SK-N-SH (cell line): ENCODE measurements at regions not wholly inside any gene's neighbourhood (a gene's known extent, or its start where the extent isn't known, plus 50 kb on each side); places are given as distances from the start of the nearest gene placed in this dataset.

Experiments
- CTCF ChIA-PET: fragments of 300-600, 350-600 bp; formaldehyde crosslinking; extraction: SDS; loops from one replicate; lab custom pipeline; 2021; lab: Yijun Ruan, JAX
- POLR2A ChIA-PET: fragments of 350-600 bp; sonication (Branson Sonifier 250); formaldehyde crosslinking; extraction: SDS; loops from one replicate; lab custom pipeline; 2020; ENCODE audit warnings: antibody characterized with exemption, inconsistent platforms; lab: Yijun Ruan, JAX
- DNase-seq: peaks from one replicate; pipeline ENCODE4 v3.0.0; 2012
- H2AFZ ChIP-seq: fragments of 200-600 bp; sonication (generic); 2 replicates; pipeline ENCODE4 v1.8.1; 2016; ENCODE audit warnings: antibody characterized with exemption, mild to moderate bottlenecking, low read depth
- H3F3A ChIP-seq: fragments of 200-600 bp; sonication (generic); replicated peaks from 2 replicates; pipeline ENCODE3; 2016; ENCODE audit warnings: antibody characterized with exemption, mild to moderate bottlenecking; ENCODE audit not compliant: insufficient read depth
- H3K27ac ChIP-seq, 2 experiments: fragments of 200-500 bp in 1 of 2; fragments of 200-600 bp in 1 of 2; sonication (Bioruptor generic) in 1 of 2; sonication (generic), shearing (Covaris generic) in 1 of 2; 2 replicates each; pipeline versions ENCODE4 v1.5.1 to v1.6.1; 2014 to 2016; ENCODE audit warnings: low read depth in 2 of 2, inconsistent platforms in 1 of 2, low read length in 1 of 2, mild to moderate bottlenecking in 1 of 2, mixed read lengths in 1 of 2
- H3K27me3 ChIP-seq: fragments of 200-600 bp; sonication (generic), shearing (Covaris generic); 2 replicates; pipeline ENCODE4 v1.6.1; 2016; ENCODE audit warnings: mixed run types; ENCODE audit not compliant: insufficient read depth
- H3K36me3 ChIP-seq, 2 experiments: fragments of 200-500 bp in 1 of 2; fragments of 200-600 bp in 1 of 2; sonication (Bioruptor generic) in 1 of 2; sonication (generic) in 1 of 2; replicated peaks in 1 of 2; 2 replicates each; pipeline versions ENCODE3 to v1.5.1; 2014 to 2016; ENCODE audit warnings: low read length in 1 of 2, mild to moderate bottlenecking in 1 of 2; ENCODE audit not compliant: insufficient read depth in 2 of 2, control insufficient read depth in 1 of 2
- H3K4me1 ChIP-seq, 2 experiments: fragments of 200-500 bp in 1 of 2; fragments of 200-600 bp in 1 of 2; sonication (Bioruptor generic) in 1 of 2; sonication (generic), shearing (Covaris generic) in 1 of 2; 2 replicates each; pipeline versions ENCODE4 v1.5.1 to v1.6.1; 2014 to 2016; ENCODE audit warnings: low read depth in 1 of 2, low read length in 1 of 2, mixed run types in 1 of 2; ENCODE audit not compliant: insufficient read depth in 2 of 2, control insufficient read depth in 1 of 2
- H3K4me2 ChIP-seq: fragments of 200-600 bp; sonication (generic), shearing (Covaris generic); 2 replicates; pipeline ENCODE4 v1.6.1; 2017; ENCODE audit warnings: mixed run types
- H3K4me3 ChIP-seq, 2 experiments: fragments of 200-500 bp in 1 of 2; fragments of 200-600 bp in 1 of 2; sonication (Bioruptor generic) in 1 of 2; sonication (generic), shearing (Covaris generic) in 1 of 2; 2 replicates each; pipeline versions ENCODE4 v1.5.1 to v1.8.1; 2014 to 2016; ENCODE audit warnings: low read depth in 2 of 2, inconsistent platforms in 1 of 2, low read length in 1 of 2, mild to moderate bottlenecking in 1 of 2, mixed read lengths in 1 of 2, moderate library complexity in 1 of 2
- H3K79me2 ChIP-seq: fragments of 200-600 bp; sonication (generic); 2 replicates; pipeline ENCODE4 v1.8.1; 2017; ENCODE audit warnings: mild to moderate bottlenecking; ENCODE audit not compliant: insufficient read depth
- H3K9ac ChIP-seq: fragments of 200-600 bp; sonication (generic); 2 replicates; pipeline ENCODE4 v1.6.1; 2017; ENCODE audit warnings: mixed run types
- H3K9me2 ChIP-seq: fragments of 200-600 bp; sonication (generic); 2 replicates; pipeline ENCODE4 v1.6.1; 2017; ENCODE audit warnings: mixed run types
- H3K9me3 ChIP-seq: fragments of 200-600 bp; sonication (generic); 2 replicates; pipeline ENCODE4 v1.6.1; 2017; ENCODE audit warnings: mixed run types, mild to moderate bottlenecking, moderate library complexity
- H4K20me1 ChIP-seq: fragments of 200-600 bp; sonication (generic); 2 replicates; pipeline ENCODE4 v1.6.1; 2017; ENCODE audit warnings: mild to moderate bottlenecking, mixed run types; ENCODE audit not compliant: insufficient read depth
- EZH2phosphoT487 ChIP-seq: fragments of 200-600 bp; sonication (generic); IDR thresholded peaks from 2 replicates; pipeline ENCODE4 v1.6.1; 2017; ENCODE audit warnings: low read depth, mixed run types, mild to moderate bottlenecking, antibody characterized with exemption, moderate library complexity, borderline replicate concordance
- FOXJ3 ChIP-seq: sonication (generic); formaldehyde crosslinking; IDR thresholded peaks from 2 replicates; pipeline ENCODE4 v1.5.1; 2020; ENCODE audit warnings: mild to moderate bottlenecking, missing genetic modification reagents
- MEF2A ChIP-seq: IDR thresholded peaks from 2 replicates; pipeline ENCODE4 v1.4.0; 2012; ENCODE audit warnings: low read depth, borderline replicate concordance
- NRF1 ChIP-seq: IDR thresholded peaks from 2 replicates; pipeline ENCODE4 v1.6.1; 2012; ENCODE audit warnings: low read depth, mild to moderate bottlenecking, low read length
- PBX3 ChIP-seq: IDR thresholded peaks from 2 replicates; pipeline ENCODE4; 2012
- POLR2AphosphoS5 ChIP-seq: IDR thresholded peaks from 2 replicates; pipeline ENCODE4 v1.6.1; 2012; ENCODE audit warnings: low read depth, low read length
- RAD21 ChIP-seq: IDR thresholded peaks from 2 replicates; pipeline ENCODE4 v1.6.1; 2012; ENCODE audit warnings: mild to moderate bottlenecking, low read length
- RXRA ChIP-seq: IDR thresholded peaks from 2 replicates; pipeline ENCODE4 v1.4.0; 2012; ENCODE audit warnings: low read depth, mild to moderate bottlenecking, borderline replicate concordance
- SMC3 ChIP-seq: IDR thresholded peaks from 2 replicates; pipeline ENCODE4 v1.6.1; 2012; ENCODE audit warnings: low read depth, low read length, improper control_type of control experiment
- TEAD4 ChIP-seq: IDR thresholded peaks from 2 replicates; pipeline ENCODE4 v1.4.0; 2012; ENCODE audit warnings: mild to moderate bottlenecking, borderline replicate concordance; ENCODE audit not compliant: insufficient read depth
- USF1 ChIP-seq: IDR thresholded peaks from 2 replicates; pipeline ENCODE4 v1.4.0; 2012; ENCODE audit warnings: low read depth, borderline replicate concordance
- USF2 ChIP-seq: fragments of 150-350 bp; IDR thresholded peaks from 2 replicates; pipeline ENCODE4 v1.6.1; 2017; ENCODE audit warnings: antibody characterized with exemption, low read length, low read depth, borderline replicate concordance
- WGBS: methylation state at CpG from one replicate; pipeline ENCODE4 v1.1.6; 2017; ENCODE audit warnings: low lambda C conversion rate; 5-methylcytosine and 5-hydroxymethylcytosine counted together
- TF ChIP-seq, protein P1 (sequence below): IDR thresholded peaks from 2 replicates; pipeline ENCODE4 v1.6.1; 2012; ENCODE audit warnings: mild to moderate bottlenecking, low read depth, low read length, moderate library complexity
- TF ChIP-seq, protein P2 (sequence below): IDR thresholded peaks from 2 replicates; pipeline ENCODE4 v1.4.0; 2012; ENCODE audit warnings: low read depth, borderline replicate concordance

GRCh38 chrX:23511793-23512192, 155.5 kb upstream of the PRDX4 start:
- no peaks in the 10 kb centered on the region for H3K9me3 ChIP-seq
- H4K20me1 ChIP-seq: no peaks in the 10 kb centered on the region
- no peak overlapping the region for H3K4me2 ChIP-seq
- no peaks in the 10 kb centered on the region; a peak in 2 of 4 replicates for H3K4me1 ChIP-seq
- no peak overlapping the region for H2AFZ ChIP-seq
- TF ChIP-seq, protein P1, sequence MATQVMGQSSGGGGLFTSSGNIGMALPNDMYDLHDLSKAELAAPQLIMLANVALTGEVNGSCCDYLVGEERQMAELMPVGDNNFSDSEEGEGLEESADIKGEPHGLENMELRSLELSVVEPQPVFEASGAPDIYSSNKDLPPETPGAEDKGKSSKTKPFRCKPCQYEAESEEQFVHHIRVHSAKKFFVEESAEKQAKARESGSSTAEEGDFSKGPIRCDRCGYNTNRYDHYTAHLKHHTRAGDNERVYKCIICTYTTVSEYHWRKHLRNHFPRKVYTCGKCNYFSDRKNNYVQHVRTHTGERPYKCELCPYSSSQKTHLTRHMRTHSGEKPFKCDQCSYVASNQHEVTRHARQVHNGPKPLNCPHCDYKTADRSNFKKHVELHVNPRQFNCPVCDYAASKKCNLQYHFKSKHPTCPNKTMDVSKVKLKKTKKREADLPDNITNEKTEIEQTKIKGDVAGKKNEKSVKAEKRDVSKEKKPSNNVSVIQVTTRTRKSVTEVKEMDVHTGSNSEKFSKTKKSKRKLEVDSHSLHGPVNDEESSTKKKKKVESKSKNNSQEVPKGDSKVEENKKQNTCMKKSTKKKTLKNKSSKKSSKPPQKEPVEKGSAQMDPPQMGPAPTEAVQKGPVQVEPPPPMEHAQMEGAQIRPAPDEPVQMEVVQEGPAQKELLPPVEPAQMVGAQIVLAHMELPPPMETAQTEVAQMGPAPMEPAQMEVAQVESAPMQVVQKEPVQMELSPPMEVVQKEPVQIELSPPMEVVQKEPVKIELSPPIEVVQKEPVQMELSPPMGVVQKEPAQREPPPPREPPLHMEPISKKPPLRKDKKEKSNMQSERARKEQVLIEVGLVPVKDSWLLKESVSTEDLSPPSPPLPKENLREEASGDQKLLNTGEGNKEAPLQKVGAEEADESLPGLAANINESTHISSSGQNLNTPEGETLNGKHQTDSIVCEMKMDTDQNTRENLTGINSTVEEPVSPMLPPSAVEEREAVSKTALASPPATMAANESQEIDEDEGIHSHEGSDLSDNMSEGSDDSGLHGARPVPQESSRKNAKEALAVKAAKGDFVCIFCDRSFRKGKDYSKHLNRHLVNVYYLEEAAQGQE: no peak
- TF ChIP-seq USF1: no peak
- TF ChIP-seq TEAD4: no peak
- no peak for TF ChIP-seq RXRA
- no peak for TF ChIP-seq USF2
- no peak for TF ChIP-seq PBX3
- no peak for TF ChIP-seq EZH2phosphoT487
- TF ChIP-seq, protein P2, sequence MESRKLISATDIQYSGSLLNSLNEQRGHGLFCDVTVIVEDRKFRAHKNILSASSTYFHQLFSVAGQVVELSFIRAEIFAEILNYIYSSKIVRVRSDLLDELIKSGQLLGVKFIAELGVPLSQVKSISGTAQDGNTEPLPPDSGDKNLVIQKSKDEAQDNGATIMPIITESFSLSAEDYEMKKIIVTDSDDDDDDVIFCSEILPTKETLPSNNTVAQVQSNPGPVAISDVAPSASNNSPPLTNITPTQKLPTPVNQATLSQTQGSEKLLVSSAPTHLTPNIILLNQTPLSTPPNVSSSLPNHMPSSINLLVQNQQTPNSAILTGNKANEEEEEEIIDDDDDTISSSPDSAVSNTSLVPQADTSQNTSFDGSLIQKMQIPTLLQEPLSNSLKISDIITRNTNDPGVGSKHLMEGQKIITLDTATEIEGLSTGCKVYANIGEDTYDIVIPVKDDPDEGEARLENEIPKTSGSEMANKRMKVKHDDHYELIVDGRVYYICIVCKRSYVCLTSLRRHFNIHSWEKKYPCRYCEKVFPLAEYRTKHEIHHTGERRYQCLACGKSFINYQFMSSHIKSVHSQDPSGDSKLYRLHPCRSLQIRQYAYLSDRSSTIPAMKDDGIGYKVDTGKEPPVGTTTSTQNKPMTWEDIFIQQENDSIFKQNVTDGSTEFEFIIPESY: no peak
- TF ChIP-seq MEF2A: no peak
- no peak for TF ChIP-seq FOXJ3 (CRISPR knock-in tag)
- TF ChIP-seq NRF1: no peak
- no peak for TF ChIP-seq SMC3
- TF ChIP-seq RAD21: no peak
- no peak for TF ChIP-seq POLR2AphosphoS5
- no peaks in the 10 kb centered on the region for H3K36me3 ChIP-seq
- H3K27ac ChIP-seq: no peak overlapping the region
- ChIA-PET POLR2A (no interaction called here), CTCF (interaction anchor here (1.0 kb wide), 1 partner anchor 13 kb away, joined by 3 read pairs; no protein-coding TSS in a partner anchor)
- H3F3A ChIP-seq: no peaks in the 10 kb centered on the region
- no peak overlapping the region for H3K9ac ChIP-seq
- peak; percentile 21 for DNase-seq
- H3K9me2 ChIP-seq: no peaks in the 10 kb centered on the region
- no peaks in the 10 kb centered on the region for H3K27me3 ChIP-seq
- H3K79me2 ChIP-seq: no peaks in the 10 kb centered on the region
- 0% methylated on average over 2 of the region's 2 CpGs for WGBS
- H3K4me3 ChIP-seq: no peak overlapping the region
